ENCODE measurements at regions not wholly inside any gene's neighbourhood (a gene's known extent, or its start where the extent isn't known, plus 50 kb on each side); places are given as distances from the start of the nearest gene placed in this dataset.
A peak's percentile ranks its signal among the peaks of the same experiment; 100 is the strongest.

DNA sequence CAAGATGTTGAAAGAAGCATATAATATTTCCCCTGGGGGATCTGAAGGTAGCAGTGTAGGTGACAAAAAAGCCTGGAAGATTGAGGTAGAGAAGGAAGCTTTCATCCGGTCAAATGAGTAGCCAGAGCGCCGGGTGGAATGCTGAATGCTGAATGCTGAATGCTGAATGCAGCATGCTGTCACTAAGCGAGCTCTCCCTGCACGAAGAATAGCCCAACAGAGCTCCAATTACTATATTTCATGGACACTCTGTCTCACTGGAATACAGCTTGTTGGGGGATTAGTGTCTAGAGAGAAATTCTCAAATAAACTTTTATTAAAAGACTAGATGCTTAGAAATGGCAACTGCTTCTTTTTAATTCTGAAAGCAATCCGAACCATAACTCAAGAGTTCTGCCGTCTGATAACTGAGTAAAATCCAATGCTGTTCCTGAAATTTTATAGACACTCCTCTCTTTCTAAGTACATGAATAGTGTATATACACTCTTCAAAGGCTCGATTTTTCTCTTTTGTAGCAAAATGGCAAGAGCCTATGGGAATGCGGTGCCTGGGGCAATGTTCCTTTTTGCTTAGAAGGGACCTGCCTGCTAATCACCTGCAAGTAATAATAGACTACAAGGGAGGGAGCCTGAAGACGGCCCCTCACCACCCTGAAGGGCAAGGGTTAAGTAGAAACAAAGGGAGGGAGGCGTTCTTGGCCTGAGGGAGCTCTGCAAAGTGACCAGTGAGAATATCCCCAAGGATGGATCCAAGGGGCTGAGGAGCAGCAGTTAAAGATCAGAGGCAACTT, 203.7 kb upstream of the ESRRG start:
- TF ChIP-seq, protein P1, sequence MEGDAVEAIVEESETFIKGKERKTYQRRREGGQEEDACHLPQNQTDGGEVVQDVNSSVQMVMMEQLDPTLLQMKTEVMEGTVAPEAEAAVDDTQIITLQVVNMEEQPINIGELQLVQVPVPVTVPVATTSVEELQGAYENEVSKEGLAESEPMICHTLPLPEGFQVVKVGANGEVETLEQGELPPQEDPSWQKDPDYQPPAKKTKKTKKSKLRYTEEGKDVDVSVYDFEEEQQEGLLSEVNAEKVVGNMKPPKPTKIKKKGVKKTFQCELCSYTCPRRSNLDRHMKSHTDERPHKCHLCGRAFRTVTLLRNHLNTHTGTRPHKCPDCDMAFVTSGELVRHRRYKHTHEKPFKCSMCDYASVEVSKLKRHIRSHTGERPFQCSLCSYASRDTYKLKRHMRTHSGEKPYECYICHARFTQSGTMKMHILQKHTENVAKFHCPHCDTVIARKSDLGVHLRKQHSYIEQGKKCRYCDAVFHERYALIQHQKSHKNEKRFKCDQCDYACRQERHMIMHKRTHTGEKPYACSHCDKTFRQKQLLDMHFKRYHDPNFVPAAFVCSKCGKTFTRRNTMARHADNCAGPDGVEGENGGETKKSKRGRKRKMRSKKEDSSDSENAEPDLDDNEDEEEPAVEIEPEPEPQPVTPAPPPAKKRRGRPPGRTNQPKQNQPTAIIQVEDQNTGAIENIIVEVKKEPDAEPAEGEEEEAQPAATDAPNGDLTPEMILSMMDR (IDR thresholded peaks at IDR 0.05) = no peak
- intact Hi-C loops (cut with DNase I, micrococcal nuclease) = no loop called here
- H3K4me3 ChIP-seq = no peak overlapping the region
- no peaks in the 10 kb centered on the region for H3K9me3 ChIP-seq
- no peak for DNase-seq
- no peaks in the 10 kb centered on the region for H3K4me1 ChIP-seq (ENCODE audit: low read depth)
- no peaks in the 10 kb centered on the region for H3K36me3 ChIP-seq (ENCODE audit: low read depth)
- no peak for ATAC-seq

DNA sequence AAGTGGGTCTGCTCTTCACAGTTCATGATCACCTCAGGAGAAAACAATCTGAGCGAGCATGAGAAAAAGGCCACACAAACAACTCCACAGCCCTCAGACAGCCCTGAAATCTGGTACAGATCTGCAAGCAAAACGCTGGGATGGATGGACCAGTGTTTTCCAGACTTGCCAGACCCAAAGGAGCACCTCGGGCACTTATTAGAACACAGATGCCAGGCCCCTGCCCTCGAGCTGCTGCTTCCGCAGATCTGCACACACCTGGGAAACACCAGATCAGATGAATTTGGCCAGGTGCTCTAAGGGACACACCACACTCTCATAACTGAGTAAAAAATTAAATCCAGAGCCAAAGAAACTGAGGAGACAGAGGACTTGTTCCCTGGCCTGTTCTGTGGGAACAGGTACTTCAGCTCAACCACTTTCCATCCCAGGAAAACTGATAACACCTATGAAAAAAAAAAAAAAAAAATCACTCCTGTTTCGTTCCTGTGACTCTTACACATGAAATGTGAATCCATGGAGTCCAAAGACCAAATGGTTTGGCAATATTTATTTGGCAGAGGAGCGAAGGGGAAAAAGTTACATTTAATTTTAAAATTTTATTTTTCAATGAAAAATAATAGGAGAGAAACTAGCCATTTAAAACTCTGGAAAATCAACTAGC, 202.9 kb upstream of the ESRRG start:
- H3K9me3 ChIP-seq = no peaks in the 10 kb centered on the region
- H3K4me1 ChIP-seq (ENCODE audit: low read depth) = no peaks in the 10 kb centered on the region
- no peaks in the 10 kb centered on the region for H3K36me3 ChIP-seq (ENCODE audit: low read depth)
- intact Hi-C loops (cut with DNase I, micrococcal nuclease) = no loop called here
- ATAC-seq = no peak
- no peak overlapping the region for H3K4me3 ChIP-seq
- TF ChIP-seq, protein P1 (IDR thresholded peaks at IDR 0.05) = no peak
- DNase-seq = no peak

DNA sequence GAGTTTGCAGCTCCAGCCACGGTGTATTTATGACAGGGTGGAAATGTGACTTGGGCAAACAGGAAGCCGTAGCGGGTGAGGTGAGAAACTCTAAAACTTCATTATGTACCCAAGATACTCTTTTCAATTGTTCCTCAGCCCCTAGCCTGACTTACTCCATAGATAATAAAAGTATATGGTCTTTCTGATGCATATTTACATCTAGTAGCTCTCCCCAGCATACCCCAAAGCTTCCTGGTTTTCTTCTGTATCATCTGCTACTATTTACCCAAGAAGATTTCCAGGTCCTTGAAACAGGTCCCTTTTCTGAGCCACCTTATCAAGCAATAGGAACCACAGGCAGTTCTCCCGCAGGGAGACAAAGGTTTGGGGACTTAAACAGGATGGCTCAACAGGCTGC, 201.5 kb upstream of the ESRRG start:
- TF ChIP-seq, protein P1 (IDR thresholded peaks at IDR 0.05) = no peak
- no peaks in the 10 kb centered on the region for H3K4me1 ChIP-seq (ENCODE audit: low read depth)
- DNase-seq = no peak

DNA sequence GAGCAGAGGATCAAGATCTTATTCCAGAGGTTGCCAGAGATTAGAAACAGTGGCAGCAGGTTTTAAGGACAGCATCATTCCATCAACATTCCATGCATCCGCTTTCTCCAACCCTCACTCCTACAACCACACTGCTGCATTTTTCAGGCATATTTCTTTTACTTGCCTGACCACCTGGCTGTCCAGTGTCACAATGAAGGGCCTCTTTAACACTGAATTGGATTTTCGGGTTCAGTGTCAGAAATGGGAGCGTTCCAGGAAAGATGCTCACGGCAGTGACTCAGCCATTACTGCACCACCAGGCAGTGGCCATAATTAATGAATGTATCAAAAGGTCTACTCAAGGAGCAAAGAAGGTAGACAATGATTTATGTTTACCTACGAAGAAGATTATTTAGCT, 200.4 kb upstream of the ESRRG start:
- ATAC-seq (no peak), DNase-seq (no peak)
- H3K9me3 ChIP-seq = no peaks in the 10 kb centered on the region
- no peak overlapping the region for H3K4me3 ChIP-seq
- H3K36me3 ChIP-seq (ENCODE audit: low read depth) = no peaks in the 10 kb centered on the region
- intact Hi-C loops (cut with DNase I, micrococcal nuclease) = no loop called here
- TF ChIP-seq, protein P1 (IDR thresholded peaks at IDR 0.05) = no peak
- H3K4me1 ChIP-seq (ENCODE audit: low read depth) = no peaks in the 10 kb centered on the region

More for the DNA sequence above, 201.5 kb upstream of the ESRRG start:
- Histone ChIP-seq H3K36me3 (ENCODE audit: low read depth) (no peaks in the 10 kb centered on the region), H3K4me3 (no peak overlapping the region), H3K9me3 (no peaks in the 10 kb centered on the region)
- intact Hi-C loops (cut with DNase I, micrococcal nuclease) = no loop called here
- ATAC-seq = peak; percentile 18

DNA sequence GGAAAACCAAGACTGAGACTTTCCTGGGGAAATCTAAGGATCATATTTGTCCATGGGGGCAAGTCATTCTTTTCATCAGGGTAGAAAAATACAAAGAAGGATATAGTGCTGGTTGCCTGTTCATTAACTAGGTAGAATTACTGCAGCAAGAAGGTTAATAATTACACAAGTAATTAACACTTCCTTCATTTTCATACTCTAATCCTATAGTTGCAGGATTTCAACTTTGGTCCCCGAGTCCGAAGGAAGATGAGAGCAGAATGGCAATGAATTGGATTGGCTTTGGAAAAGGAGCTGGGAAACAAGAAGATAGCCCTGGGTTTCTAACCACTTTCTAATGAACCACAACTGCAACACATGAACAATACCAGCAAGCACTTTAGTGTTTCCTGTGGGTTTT, 199.2 kb upstream of the ESRRG start:
- H3K36me3 ChIP-seq (ENCODE audit: low read depth) = no peaks in the 10 kb centered on the region
- TF ChIP-seq, protein P1 (IDR thresholded peaks at IDR 0.05) = no peak
- H3K4me3 ChIP-seq = no peak overlapping the region
- no peaks in the 10 kb centered on the region for H3K9me3 ChIP-seq
- no peaks in the 10 kb centered on the region for H3K4me1 ChIP-seq (ENCODE audit: low read depth)
- intact Hi-C loops (cut with DNase I, micrococcal nuclease) = no loop called here
- DNase-seq (no peak), ATAC-seq (no peak)

Data from mucosa of descending colon (tissue), 3 donors.